Cerebellar cortex (tissue), 1 donor: ENCODE measurements at regions not wholly inside any gene's neighbourhood (a gene's known extent, or its start where the extent isn't known, plus 50 kb on each side); places are given as distances from the start of the nearest gene placed in this dataset.
"Not testable (repeated sequence)": the region's sequence is repeated elsewhere in the genome, so short reads cannot be mapped to it uniquely, and the experiment has no call there.

Experiments
- DNase-seq: peaks from one replicate; pipeline ENCODE4 v3.0.0-alpha.2; 2015; ENCODE audit warnings: low spot score

GRCh38 chr12:27863839-27864238 is 83.8 kb upstream of the MANSC4 start:
- no peak for DNase-seq

- no peak for DNase-seq
Observed at GRCh38 chr12:27861428-27862167, 81.6 kb upstream of the MANSC4 start.

GRCh38 chr12:27859648-27860047 is 79.6 kb upstream of the MANSC4 start:
- DNase-seq, result no peak

- DNase-seq, result not testable (repeated sequence)
Observed at GRCh38 chr12:27857006-27857405, 77.0 kb upstream of the MANSC4 start.

GRCh38 chr12:27852742-27853141 is 72.7 kb upstream of the MANSC4 start:
- no peak for DNase-seq
